K562 (cell line): ENCODE measurements at regions not wholly inside any gene's neighbourhood (a gene's known extent, or its start where the extent isn't known, plus 50 kb on each side); places are given as distances from the start of the nearest gene placed in this dataset.

Source experiments
- ATAC-seq: fragments of 200-7000 bp; cut with Tn5 transposase; 3 replicates; pipeline ENCODE4 v1.9.1; 2020; ENCODE audit warnings: moderate library complexity
- BruUV-seq: library from RNA; stranded (reverse); fragments of 400-500 nt; replicated peaks from 2 replicates; lab custom pipeline; 2021; lab: Mats Ljungman, UMichigan
- CTCF ChIA-PET: fragments of 300-600 bp; formaldehyde crosslinking; extraction: SDS; loops from one replicate; lab custom pipeline; 2021; ENCODE audit warnings: low intra/inter-chr PET ratio; lab: Yijun Ruan, JAX
- POLR2A ChIA-PET: fragments of 300-600, 350-650 bp; sonication (Branson Sonifier 250); formaldehyde crosslinking; extraction: SDS; loops from one replicate; lab custom pipeline; 2021; ENCODE audit warnings: antibody characterized with exemption, inconsistent platforms; lab: Yijun Ruan, JAX
- DNase-seq, 4 experiments: peaks; one replicate each; pipeline versions ENCODE4 v3.0.0 to v3.0.0-alpha.2; 2011 to 2018; ENCODE audit warnings: low spot score in 3 of 4, mixed read lengths in 3 of 4; ENCODE audit errors: extremely low read depth in 1 of 4
- FAIRE-seq: peaks from 2 replicates; lab custom pipeline; 2011; peaks lifted over from hg19 to GRCh38; lab: Jason Lieb, UNC
- H2AFZ ChIP-seq: 2 replicates; pipeline ENCODE4 v1.6.0; 2011; ENCODE audit warnings: low read depth, low read length, control low read depth, inconsistent platforms
- H3K27ac ChIP-seq: fragments of 200-600 bp; 3 replicates; pipeline ENCODE4 v1.8.0; 2011; ENCODE audit warnings: low read depth, mild to moderate bottlenecking, control low read depth, inconsistent platforms, low read length, moderate library complexity, mixed read lengths; ENCODE audit errors: extremely low read depth
- H3K27me3 ChIP-seq, 2 experiments: fragments of 300-600 bp in 1 of 2; 2 replicates in 1 of 2; 3 replicates in 1 of 2; pipeline versions ENCODE4 v1.6.0 to v1.8.0; 2011; ENCODE audit warnings: inconsistent platforms in 2 of 2, low read length in 2 of 2, mild to moderate bottlenecking in 1 of 2, mixed read lengths in 1 of 2, moderate library complexity in 1 of 2; ENCODE audit not compliant: control insufficient read depth in 2 of 2, insufficient read depth in 2 of 2
- H3K36me3 ChIP-seq: fragments of 300-600 bp; 3 replicates; pipeline ENCODE4 v1.8.0; 2011; ENCODE audit warnings: mild to moderate bottlenecking, low read length, inconsistent platforms; ENCODE audit not compliant: control insufficient read depth, insufficient read depth
- H3K4me1 ChIP-seq, 2 experiments: fragments of 200-600 bp in 1 of 2; replicated peaks in 1 of 2; 2 replicates in 1 of 2; 3 replicates in 1 of 2; pipeline versions ENCODE4 v1.5.1 to v1.8.0; 2011; ENCODE audit warnings: inconsistent platforms in 2 of 2, low read length in 2 of 2, mild to moderate bottlenecking in 1 of 2, mixed read lengths in 1 of 2, moderate library complexity in 1 of 2; ENCODE audit not compliant: control insufficient read depth in 2 of 2, insufficient read depth in 2 of 2
- H3K4me2 ChIP-seq: 2 replicates; pipeline ENCODE4 v1.6.1; 2011; ENCODE audit warnings: low read length, control low read depth, inconsistent platforms, mixed read lengths; ENCODE audit not compliant: insufficient read depth
- H3K4me3 ChIP-seq: fragments of 200-600 bp; sonication (generic), shearing (Covaris generic); 2 replicates; pipeline ENCODE4 v1.5.1; 2016; ENCODE audit warnings: control low read depth, inconsistent platforms
- H3K79me2 ChIP-seq: fragments of 200-600 bp; 3 replicates; pipeline ENCODE4 v1.8.0; 2011; ENCODE audit warnings: low read length, inconsistent platforms; ENCODE audit not compliant: control insufficient read depth, insufficient read depth
- H3K9ac ChIP-seq, 2 experiments: 2 replicates each; pipeline versions ENCODE4 v1.6.0 to v1.6.1; 2011; ENCODE audit warnings: low read depth in 2 of 2, low read length in 2 of 2, control low read depth in 1 of 2, inconsistent platforms in 1 of 2, mild to moderate bottlenecking in 1 of 2, mixed read lengths in 1 of 2; ENCODE audit not compliant: insufficient read depth in 1 of 2
- H3K9me1 ChIP-seq: one replicate; pipeline ENCODE4 v1.6.0; 2011; ENCODE audit warnings: inconsistent platforms, mild to moderate bottlenecking, low read length, moderate library complexity; ENCODE audit not compliant: control insufficient read depth, insufficient read depth
- H3K9me3 ChIP-seq: replicated peaks from 2 replicates; pipeline ENCODE4 v1.5.1; 2011; ENCODE audit warnings: low read depth, low read length, inconsistent platforms; ENCODE audit not compliant: control insufficient read depth, insufficient read depth
- H4K20me1 ChIP-seq: replicated peaks from 2 replicates; pipeline ENCODE4 v1.6.1; 2011; ENCODE audit warnings: low read length, inconsistent platforms, mixed read lengths; ENCODE audit not compliant: control insufficient read depth, insufficient read depth
- KDM2B ChIP-seq: fragments of 250-450 bp; sonication (Bioruptor Pico); IDR thresholded peaks from 2 replicates; pipeline ENCODE4 v1.8.0; 2021; ENCODE audit warnings: mild to moderate bottlenecking, moderate library complexity
- MBD1 ChIP-seq: fragments of 250-450 bp; sonication (Bioruptor Pico); IDR thresholded peaks from 2 replicates; pipeline ENCODE4 v1.8.0; 2022; ENCODE audit warnings: inconsistent platforms
- MBD2 ChIP-seq: sonication (generic); IDR thresholded peaks from 2 replicates; pipeline ENCODE4 v1.6.1; 2016; ENCODE audit warnings: low read depth, borderline replicate concordance
- NCOA2 ChIP-seq, 2 experiments: fragments of 450-650 bp; IDR thresholded peaks; 2 replicates each; pipeline ENCODE4 v1.6.1; 2018; ENCODE audit warnings: mild to moderate bottlenecking in 2 of 2, moderate library complexity in 1 of 2; ENCODE audit not compliant: partially characterized antibody in 2 of 2
- NFXL1 ChIP-seq: fragments of 450-650 bp; formaldehyde crosslinking; IDR thresholded peaks from 2 replicates; pipeline ENCODE4 v1.4.0; 2021; ENCODE audit warnings: mild to moderate bottlenecking
- POLR2G ChIP-seq: fragments of 200-400 bp; formaldehyde crosslinking; IDR thresholded peaks from 2 replicates; pipeline ENCODE4 v1.6.1; 2017; ENCODE audit warnings: low read depth, mild to moderate bottlenecking, antibody characterized with exemption, low read length, moderate library complexity
- POLR3A ChIP-seq: IDR thresholded peaks from 2 replicates; pipeline ENCODE4 v1.6.1; 2011; ENCODE audit warnings: borderline replicate concordance, mild to moderate bottlenecking, moderate library complexity; ENCODE audit not compliant: insufficient read length, insufficient read depth; ENCODE audit errors: extremely low read depth
- RNF2 ChIP-seq: sonication (generic); IDR thresholded peaks from 2 replicates; pipeline ENCODE4 v1.6.1; 2016
- ZFP1 ChIP-seq: fragments of 450-650 bp; formaldehyde crosslinking; IDR thresholded peaks from 2 replicates; pipeline ENCODE4 v1.4.0; 2020; ENCODE audit warnings: mild to moderate bottlenecking, mixed read lengths
- ZNF324 ChIP-seq: fragments of 250-450 bp; sonication (Bioruptor Pico); IDR thresholded peaks from 2 replicates; pipeline ENCODE4 v1.4.0; 2020; ENCODE audit warnings: mild to moderate bottlenecking
- WGBS: fragments of 100-300 bp; shearing (Covaris generic); methylation state at CpG from one replicate; pipeline ENCODE4 v1.1.6; 2016; ENCODE audit warnings: low coverage, mixed read lengths; ENCODE audit not compliant: insufficient coverage; ENCODE audit errors: missing lambda C conversion rate; 5-methylcytosine and 5-hydroxymethylcytosine counted together
- in situ Hi-C: fragments of 300-500 bp; cut with MboI; formaldehyde crosslinking; loops from 4 replicates; pipeline ENCODE4 v1.15.0; 2018; ENCODE audit warnings: inconsistent platforms, mixed read lengths
- intact Hi-C: fragments of 100-400 bp; cut with micrococcal nuclease; formaldehyde crosslinking; loops from 2 replicates; pipeline ENCODE4 v1.14.2; 2022

- H3K4me3 ChIP-seq: no peak overlapping the region
- peaks cover 2 to 29% of the 10 kb centered on the region in 2 experiments; a peak in 4 of 5 replicates for H3K27me3 ChIP-seq
- H3K9ac ChIP-seq: no peak overlapping the region
- TF ChIP-seq POLR2G (no peak), ZNF324 (no peak), KDM2B (CRISPR knock-in tag) (no peak)
- H3K36me3 ChIP-seq: no peaks in the 10 kb centered on the region
- H3K4me1 ChIP-seq: no peaks in the 10 kb centered on the region
- ChIA-PET POLR2A (no interaction called here), CTCF (no interaction called here)
- no peak overlapping the region for H3K27ac ChIP-seq
- FAIRE-seq: no peak
- no TSS peak for BruUV-seq
- no peaks in the 10 kb centered on the region for H3K9me3 ChIP-seq
- H3K79me2 ChIP-seq: no peaks in the 10 kb centered on the region
- no peak for DNase-seq
- no peak for ATAC-seq
- 2% methylated on average over 3 of the region's 3 CpGs for WGBS
- intact Hi-C loops: no loop called here
- in situ Hi-C loops: no loop called here
- no peak overlapping the region for H3K4me2 ChIP-seq
- H3K9me1 ChIP-seq: no peaks in the 10 kb centered on the region
- no peak overlapping the region for H2AFZ ChIP-seq
- peaks cover 5% of the 10 kb centered on the region; the same call in 1 of the 2 replicates for H4K20me1 ChIP-seq
These were observed 110.4 kb downstream of the RAMP3 start for GRCh38 chr7:45268013-45268412.

GRCh38 chr7:45269192-45269591 is 111.6 kb downstream of the RAMP3 start:
- Histone ChIP-seq H3K79me2 (no peaks in the 10 kb centered on the region), H3K9me3 (no peaks in the 10 kb centered on the region), H2AFZ (no peak overlapping the region), H3K4me3 (no peak overlapping the region), H3K9ac (no peak overlapping the region), H3K9me1 (no peaks in the 10 kb centered on the region), H3K4me2 (no peak overlapping the region), H3K27me3 (peaks cover 2 to 32% of the 10 kb centered on the region in 2 experiments; a peak in 4 of 5 replicates), H4K20me1 (peaks cover 5% of the 10 kb centered on the region; the same call in 1 of the 2 replicates), H3K36me3 (no peaks in the 10 kb centered on the region), H3K27ac (no peak overlapping the region), H3K4me1 (no peaks in the 10 kb centered on the region)
- no peak for FAIRE-seq
- CTCF ChIA-PET: no interaction called here
- in situ Hi-C loops (no loop called here), intact Hi-C loops (no loop called here)
- TF ChIP-seq POLR3A (no peak), MBD2 (no peak), NFXL1 (CRISPR knock-in tag) (no peak), MBD1 (CRISPR knock-in tag) (no peak), NCOA2 (IDR thresholded peaks at IDR 0.05; ENCODE audit: partially characterized antibody in 2 of 2) (no peak), KDM2B (CRISPR knock-in tag) (no peak), ZFP1 (no peak), RNF2 (no peak)
- 0% methylated on average over 2 of the region's 2 CpGs for WGBS
- no TSS peak for BruUV-seq
- no peak for DNase-seq
- POLR2A ChIA-PET: interaction anchor here (0.6 kb wide), 1 partner anchor 655 kb away, joined by 3 read pairs; no protein-coding TSS in a partner anchor
- ATAC-seq: no peak
